Esophagus squamous epithelium (tissue), 4 donors: ENCODE measurements at regions not wholly inside any gene's neighbourhood (a gene's known extent, or its start where the extent isn't known, plus 50 kb on each side); places are given as distances from the start of the nearest gene placed in this dataset.
"Not testable (repeated sequence)": the region's sequence is repeated elsewhere in the genome, so short reads cannot be mapped to it uniquely, and the experiment has no call there.

Experiments used
- CTCF ChIP-seq, 6 experiments: fragments of 450-650 bp in 4 of 6; fragments of 200-600 bp in 2 of 6; sonication (generic) in 2 of 6; IDR thresholded peaks; one replicate each; pipeline ENCODE4 v1.5.1; 2016 to 2019; ENCODE audit warnings: antibody characterized with exemption in 6 of 6, mild to moderate bottlenecking in 4 of 6, moderate library complexity in 4 of 6
- POLR2A ChIP-seq, 4 donors: fragments of 450-650 bp; IDR thresholded peaks; one replicate each; pipeline ENCODE4 v1.6.1; 2017; ENCODE audit warnings: antibody characterized with exemption in 4 of 4, mild to moderate bottlenecking in 4 of 4, moderate library complexity in 3 of 4

DNA sequence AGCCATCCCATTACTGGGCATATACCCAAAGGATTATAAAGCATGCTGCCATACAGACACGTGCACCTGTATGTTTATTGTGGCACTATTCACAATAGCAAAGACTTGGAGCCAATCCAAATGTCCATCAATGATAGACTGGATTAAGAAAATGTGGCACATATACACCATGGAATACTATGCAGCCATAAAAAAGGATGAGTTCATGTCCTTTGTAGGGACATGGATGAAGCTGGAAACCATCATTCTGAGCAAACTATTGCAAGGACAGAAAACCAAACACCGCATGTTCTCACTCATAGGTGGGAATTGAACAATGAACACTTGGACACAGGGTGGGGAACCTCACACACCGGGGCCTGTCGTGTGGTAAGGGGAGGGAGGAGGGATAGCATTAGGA, 233.4 kb upstream of the PIK3R1 start:
- not testable (repeated sequence) for TF ChIP-seq CTCF, POLR2A (IDR thresholded peaks at IDR 0.05)
